ENCODE measurements at regions not wholly inside any gene's neighbourhood (a gene's known extent, or its start where the extent isn't known, plus 50 kb on each side); places are given as distances from the start of the nearest gene placed in this dataset.

GRCh38 chr4:10753336-10753735 is 68.8 kb upstream of the CLNK start:
- Histone ChIP-seq H3K4ac (ENCODE audit: low read depth, low read length) (no peak overlapping the region), H2BK15ac (replicated peaks; ENCODE audit: low read depth) (no peak overlapping the region)

DNA sequence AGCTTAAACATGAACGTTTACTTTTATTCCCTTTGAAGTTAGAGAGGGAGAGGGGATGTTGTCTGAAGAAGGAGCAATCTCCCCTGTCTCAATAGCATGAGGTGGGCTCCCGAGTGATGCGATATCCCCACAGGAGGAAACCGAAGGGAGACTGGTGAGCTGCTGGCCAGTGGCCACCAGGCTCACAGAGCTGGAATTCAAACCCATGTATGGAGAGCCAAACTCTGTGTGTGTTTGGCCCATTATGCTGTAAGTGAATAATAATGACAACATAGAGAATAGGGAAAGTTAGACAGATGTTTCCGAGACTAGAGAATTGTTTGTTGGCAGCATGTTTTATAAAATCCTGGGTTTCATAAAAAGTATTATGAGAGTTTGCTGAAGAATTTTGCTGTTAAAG is 66.1 kb upstream of the CLNK start:
- H3K27ac ChIP-seq (ENCODE audit: low read depth, low read length) = no peak overlapping the region
- no peak for DNase-seq
- WGBS (ENCODE audit: extremely low coverage, insufficient coverage, low lambda C conversion rate) = no CpG with 5 or more reads among the region's 5 CpGs

More at GRCh38 chr4:10753336-10753735, 68.8 kb upstream of the CLNK start:
- no peaks in the 10 kb centered on the region for H3K27me3 ChIP-seq (ENCODE audit: insufficient read depth, low read length, poor library complexity)
- no peaks in the 10 kb centered on the region for H3K36me3 ChIP-seq (ENCODE audit: control insufficient read depth, insufficient read depth, low read length)
- no peak overlapping the region for H3K23ac ChIP-seq (ENCODE audit: low read length)
- H3K9ac ChIP-seq (ENCODE audit: low read length) = no peak overlapping the region
- WGBS (ENCODE audit: extremely low coverage, insufficient coverage, low lambda C conversion rate) = no CpG with 5 or more reads among the region's 5 CpGs
- H3K27ac ChIP-seq (ENCODE audit: low read depth, low read length) = no peak overlapping the region
- peak overlapping the region; percentile 72 for H3K18ac ChIP-seq (ENCODE audit: low read length)
- H2AK5ac ChIP-seq (ENCODE audit: low read length) = no peak overlapping the region
- H2BK120ac ChIP-seq (ENCODE audit: low read depth, low read length) = peak overlapping the region; percentile 45
- no peak overlapping the region for H3K56ac ChIP-seq (ENCODE audit: low read length)
- no peak overlapping the region for H3K4me2 ChIP-seq (ENCODE audit: low read length)
- H3K79me1 ChIP-seq (ENCODE audit: low read length) = no peaks in the 10 kb centered on the region
- no peak overlapping the region for H4K8ac ChIP-seq (ENCODE audit: low read depth, low read length)
- H3K4me3 ChIP-seq (ENCODE audit: low read length) = no peak overlapping the region
- H4K5ac ChIP-seq (ENCODE audit: low read length) = no peak overlapping the region
- no peaks in the 10 kb centered on the region for H3K4me1 ChIP-seq (ENCODE audit: control insufficient read depth, low read depth, low read length)
- H3K79me2 ChIP-seq (ENCODE audit: control insufficient read depth, insufficient read depth, low read length) = no peaks in the 10 kb centered on the region
- no peak overlapping the region for H2BK5ac ChIP-seq (ENCODE audit: low read length)
- no peak for DNase-seq

DNA sequence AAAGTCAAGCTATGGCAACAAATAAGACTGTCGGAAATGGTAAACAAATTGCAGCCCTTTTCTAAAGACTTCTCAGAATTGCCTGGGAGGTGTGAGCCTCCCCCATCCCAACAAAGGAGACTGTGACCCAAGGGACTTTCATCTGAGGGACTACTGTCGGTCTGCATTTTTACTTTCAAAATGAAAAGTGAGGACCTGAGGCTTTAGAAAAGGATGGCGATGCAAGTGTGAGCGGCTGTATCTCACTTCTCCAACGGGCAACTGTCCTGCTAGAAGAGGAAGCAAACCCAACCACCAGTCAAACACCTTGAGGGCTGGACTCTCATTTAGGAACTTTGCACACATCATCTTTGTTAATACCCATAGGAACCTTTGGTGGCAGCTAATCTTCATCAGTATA is 62.6 kb upstream of the CLNK start:
- Histone ChIP-seq H3K23ac (ENCODE audit: low read length) (no peak overlapping the region), H2AK5ac (ENCODE audit: low read length) (no peak overlapping the region), H4K5ac (ENCODE audit: low read length) (no peak overlapping the region), H2BK120ac (ENCODE audit: low read depth, low read length) (no peak overlapping the region), H3K79me1 (ENCODE audit: low read length) (no peaks in the 10 kb centered on the region), H3K4ac (ENCODE audit: low read depth, low read length) (no peak overlapping the region), H3K9ac (ENCODE audit: low read length) (no peak overlapping the region), H3K4me3 (ENCODE audit: low read length) (no peak overlapping the region), H3K36me3 (ENCODE audit: control insufficient read depth, insufficient read depth, low read length) (no peaks in the 10 kb centered on the region), H3K79me2 (ENCODE audit: control insufficient read depth, insufficient read depth, low read length) (no peaks in the 10 kb centered on the region), H3K4me2 (ENCODE audit: low read length) (no peak overlapping the region), H2BK15ac (replicated peaks; ENCODE audit: low read depth) (no peak overlapping the region), H2BK5ac (ENCODE audit: low read length) (no peak overlapping the region), H3K56ac (ENCODE audit: low read length) (no peak overlapping the region), H3K18ac (ENCODE audit: low read length) (no peak overlapping the region), H3K27ac (ENCODE audit: low read depth, low read length) (no peak overlapping the region), H4K8ac (ENCODE audit: low read depth, low read length) (no peak overlapping the region), H3K4me1 (ENCODE audit: control insufficient read depth, low read depth, low read length) (no peaks in the 10 kb centered on the region), H3K27me3 (ENCODE audit: insufficient read depth, low read length, poor library complexity) (no peaks in the 10 kb centered on the region)
- DNase-seq = no peak
- no CpG with 5 or more reads among the region's 5 CpGs for WGBS (ENCODE audit: extremely low coverage, insufficient coverage, low lambda C conversion rate)

More for the DNA sequence above, 66.1 kb upstream of the CLNK start:
- no peak overlapping the region for H3K4ac ChIP-seq (ENCODE audit: low read depth, low read length)
- no peak overlapping the region for H4K5ac ChIP-seq (ENCODE audit: low read length)
- no peak overlapping the region for H2BK120ac ChIP-seq (ENCODE audit: low read depth, low read length)
- H3K23ac ChIP-seq (ENCODE audit: low read length) = no peak overlapping the region
- no peak overlapping the region for H3K9ac ChIP-seq (ENCODE audit: low read length)
- no peak overlapping the region for H3K4me2 ChIP-seq (ENCODE audit: low read length)
- H4K8ac ChIP-seq (ENCODE audit: low read depth, low read length) = no peak overlapping the region
- H3K4me3 ChIP-seq (ENCODE audit: low read length) = no peak overlapping the region
- H2BK5ac ChIP-seq (ENCODE audit: low read length) = no peak overlapping the region
- no peaks in the 10 kb centered on the region for H3K79me2 ChIP-seq (ENCODE audit: control insufficient read depth, insufficient read depth, low read length)
- no peaks in the 10 kb centered on the region for H3K79me1 ChIP-seq (ENCODE audit: low read length)
- no peaks in the 10 kb centered on the region for H3K27me3 ChIP-seq (ENCODE audit: insufficient read depth, low read length, poor library complexity)
- no peaks in the 10 kb centered on the region for H3K36me3 ChIP-seq (ENCODE audit: control insufficient read depth, insufficient read depth, low read length)
- H3K18ac ChIP-seq (ENCODE audit: low read length) = no peak overlapping the region
- H2BK15ac ChIP-seq (replicated peaks; ENCODE audit: low read depth) = no peak overlapping the region
- H3K56ac ChIP-seq (ENCODE audit: low read length) = no peak overlapping the region
- no peaks in the 10 kb centered on the region for H3K4me1 ChIP-seq (ENCODE audit: control insufficient read depth, low read depth, low read length)
- no peak overlapping the region for H2AK5ac ChIP-seq (ENCODE audit: low read length)

DNA sequence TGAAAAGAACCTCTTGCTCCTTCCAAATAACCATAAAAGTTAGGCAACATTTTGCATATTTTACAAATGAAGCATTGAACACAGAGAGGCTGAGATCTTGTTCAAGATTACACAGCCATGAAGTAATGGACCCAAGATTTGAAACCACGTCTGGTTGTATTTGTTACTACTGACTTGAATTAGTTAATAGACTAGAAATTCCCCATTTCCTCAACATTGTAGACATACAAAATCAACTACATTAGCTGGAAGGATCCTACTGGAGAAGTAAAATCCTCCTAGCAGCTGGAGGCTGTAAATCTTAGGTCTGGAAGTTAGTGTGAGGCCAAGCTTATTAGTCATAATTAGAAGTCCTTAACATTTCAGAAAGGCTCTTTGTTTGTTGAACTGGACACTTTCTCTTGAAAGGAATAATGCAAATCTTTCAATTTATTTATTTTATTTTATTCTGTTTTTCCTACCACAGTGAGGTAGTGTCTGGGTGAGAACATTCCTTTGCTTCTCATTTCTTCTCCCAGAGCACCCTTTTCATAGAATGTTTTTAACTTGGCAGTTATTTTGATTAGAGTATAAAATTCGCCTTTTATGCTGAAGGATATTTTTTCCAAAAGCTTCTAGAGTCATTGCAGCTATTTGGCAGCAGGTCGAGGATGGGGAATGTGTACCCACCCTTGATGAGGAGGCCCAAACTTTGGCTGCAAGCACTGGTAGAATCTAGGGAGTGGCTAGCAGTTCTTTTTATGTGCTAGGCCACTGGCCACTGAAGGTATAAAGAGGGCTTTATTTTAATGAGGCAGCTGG is 62.0 kb upstream of the CLNK start:
- no peak overlapping the region for H2AK5ac ChIP-seq (ENCODE audit: low read length)
- H3K9ac ChIP-seq (ENCODE audit: low read length) = no peak overlapping the region
- no peak overlapping the region for H3K4ac ChIP-seq (ENCODE audit: low read depth, low read length)
- no peak overlapping the region for H2BK15ac ChIP-seq (replicated peaks; ENCODE audit: low read depth)
- H3K56ac ChIP-seq (ENCODE audit: low read length) = no peak overlapping the region
- no peaks in the 10 kb centered on the region for H3K27me3 ChIP-seq (ENCODE audit: insufficient read depth, low read length, poor library complexity)
- no peaks in the 10 kb centered on the region for H3K79me1 ChIP-seq (ENCODE audit: low read length)
- no peak overlapping the region for H3K4me2 ChIP-seq (ENCODE audit: low read length)
- no peaks in the 10 kb centered on the region for H3K4me1 ChIP-seq (ENCODE audit: control insufficient read depth, low read depth, low read length)
- H3K79me2 ChIP-seq (ENCODE audit: control insufficient read depth, insufficient read depth, low read length) = no peaks in the 10 kb centered on the region
- H2BK5ac ChIP-seq (ENCODE audit: low read length) = no peak overlapping the region
- no peaks in the 10 kb centered on the region for H3K36me3 ChIP-seq (ENCODE audit: control insufficient read depth, insufficient read depth, low read length)
- no peak overlapping the region for H3K27ac ChIP-seq (ENCODE audit: low read depth, low read length)
- no peak overlapping the region for H4K5ac ChIP-seq (ENCODE audit: low read length)
- WGBS (ENCODE audit: extremely low coverage, insufficient coverage, low lambda C conversion rate) = no CpG with 5 or more reads among the region's 3 CpGs
- H3K4me3 ChIP-seq (ENCODE audit: low read length) = no peak overlapping the region
- H3K18ac ChIP-seq (ENCODE audit: low read length) = no peak overlapping the region
- H4K8ac ChIP-seq (ENCODE audit: low read depth, low read length) = no peak overlapping the region
- H2BK120ac ChIP-seq (ENCODE audit: low read depth, low read length) = no peak overlapping the region
- H3K23ac ChIP-seq (ENCODE audit: low read length) = no peak overlapping the region
- DNase-seq = no peak

DNA sequence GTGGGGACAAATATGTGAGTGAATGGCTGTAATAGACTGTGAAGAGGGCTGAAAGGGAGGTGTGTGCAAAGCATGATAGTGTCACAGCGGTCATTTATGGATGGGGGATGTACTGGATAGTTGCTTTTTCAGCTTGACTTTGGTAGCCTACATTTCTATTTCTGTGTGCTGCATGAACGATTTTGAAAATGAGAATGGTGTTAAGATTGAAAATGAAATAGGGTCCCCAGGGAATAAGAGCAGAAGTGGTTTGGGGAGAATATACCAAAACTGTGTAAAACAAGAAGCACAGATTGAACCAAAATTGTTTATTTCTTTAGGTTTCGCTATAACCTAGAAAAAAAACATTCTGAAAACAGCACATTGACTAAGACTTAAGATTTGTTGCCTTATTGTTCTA is 58.8 kb upstream of the CLNK start:
- no peak overlapping the region for H3K27ac ChIP-seq (ENCODE audit: low read depth, low read length)
- H3K36me3 ChIP-seq (ENCODE audit: control insufficient read depth, insufficient read depth, low read length) = no peaks in the 10 kb centered on the region
- H3K27me3 ChIP-seq (ENCODE audit: insufficient read depth, low read length, poor library complexity) = no peaks in the 10 kb centered on the region
- no peak overlapping the region for H4K8ac ChIP-seq (ENCODE audit: low read depth, low read length)
- no peak overlapping the region for H2BK15ac ChIP-seq (replicated peaks; ENCODE audit: low read depth)
- no peaks in the 10 kb centered on the region for H3K79me1 ChIP-seq (ENCODE audit: low read length)
- H3K79me2 ChIP-seq (ENCODE audit: control insufficient read depth, insufficient read depth, low read length) = no peaks in the 10 kb centered on the region
- no peak overlapping the region for H4K5ac ChIP-seq (ENCODE audit: low read length)
- no peak overlapping the region for H3K23ac ChIP-seq (ENCODE audit: low read length)
- no peaks in the 10 kb centered on the region for H3K4me1 ChIP-seq (ENCODE audit: control insufficient read depth, low read depth, low read length)
- WGBS (ENCODE audit: extremely low coverage, insufficient coverage, low lambda C conversion rate) = no CpG with 5 or more reads among the region's 3 CpGs
- H3K9ac ChIP-seq (ENCODE audit: low read length) = no peak overlapping the region
- H3K18ac ChIP-seq (ENCODE audit: low read length) = no peak overlapping the region
- H2AK5ac ChIP-seq (ENCODE audit: low read length) = no peak overlapping the region
- no peak overlapping the region for H3K4me2 ChIP-seq (ENCODE audit: low read length)
- H3K4ac ChIP-seq (ENCODE audit: low read depth, low read length) = no peak overlapping the region
- H2BK5ac ChIP-seq (ENCODE audit: low read length) = no peak overlapping the region
- no peak overlapping the region for H3K56ac ChIP-seq (ENCODE audit: low read length)
- no peak overlapping the region for H2BK120ac ChIP-seq (ENCODE audit: low read depth, low read length)
- no peak for DNase-seq
- no peak overlapping the region for H3K4me3 ChIP-seq (ENCODE audit: low read length)

All from mesendoderm (in vitro differentiated cells).